ENCODE measurements at regions not wholly inside any gene's neighbourhood (a gene's known extent, or its start where the extent isn't known, plus 50 kb on each side); places are given as distances from the start of the nearest gene placed in this dataset.

- Mint-ChIP-seq H3K9me3 (no peaks in the 10 kb centered on the region), H3K4me3 (no peak overlapping the region), H3K27me3 (ENCODE audit: insufficient read depth) (peaks cover 45% of the 10 kb centered on the region), H3K27ac (no peak overlapping the region), H3K36me3 (ENCODE audit: low read depth) (no peaks in the 10 kb centered on the region), H3K4me1 (ENCODE audit: low read depth) (no peaks in the 10 kb centered on the region)
- TF ChIP-seq CTCF (IDR thresholded peaks at IDR 0.05): no peak
- no peak for DNase-seq
These were observed 76.2 kb upstream of the UNC5B start for GRCh38 chr10:71136036-71136721.

GRCh38 chr10:71137701-71138100 is 74.7 kb upstream of the UNC5B start:
- Mint-ChIP-seq H3K4me3 (no peak overlapping the region), H3K27ac (no peak overlapping the region)
- no peak for TF ChIP-seq CTCF (IDR thresholded peaks at IDR 0.05)

GRCh38 chr10:71138166-71138830 is 74.1 kb upstream of the UNC5B start:
- peaks cover 36% of the 10 kb centered on the region for H3K27me3 Mint-ChIP-seq (ENCODE audit: insufficient read depth)
- H3K4me3 Mint-ChIP-seq: no peak overlapping the region
- H3K4me1 Mint-ChIP-seq (ENCODE audit: low read depth): no peaks in the 10 kb centered on the region
- H3K27ac Mint-ChIP-seq: no peak overlapping the region
- no peaks in the 10 kb centered on the region for H3K9me3 Mint-ChIP-seq
- TF ChIP-seq CTCF (IDR thresholded peaks at IDR 0.05): no peak
- H3K36me3 Mint-ChIP-seq (ENCODE audit: low read depth): no peaks in the 10 kb centered on the region
- no peak for DNase-seq

More at GRCh38 chr10:71137701-71138100, 74.7 kb upstream of the UNC5B start:
- Mint-ChIP-seq H3K27me3 (ENCODE audit: insufficient read depth) (peaks cover 37% of the 10 kb centered on the region), H3K4me1 (ENCODE audit: low read depth) (no peaks in the 10 kb centered on the region), H3K36me3 (ENCODE audit: low read depth) (no peaks in the 10 kb centered on the region), H3K9me3 (no peaks in the 10 kb centered on the region)
- DNase-seq: no peak

- no peaks in the 10 kb centered on the region for H3K4me1 Mint-ChIP-seq (ENCODE audit: low read depth)
- TF ChIP-seq CTCF (IDR thresholded peaks at IDR 0.05): no peak
- DNase-seq: no peak
- H3K27me3 Mint-ChIP-seq (ENCODE audit: insufficient read depth): peaks cover 35% of the 10 kb centered on the region
- H3K36me3 Mint-ChIP-seq (ENCODE audit: low read depth): no peaks in the 10 kb centered on the region
- no peak overlapping the region for H3K27ac Mint-ChIP-seq
- no peaks in the 10 kb centered on the region for H3K9me3 Mint-ChIP-seq
- no peak overlapping the region for H3K4me3 Mint-ChIP-seq
These were observed 70.8 kb upstream of the UNC5B start for GRCh38 chr10:71141528-71141927.

- Mint-ChIP-seq H3K27ac (no peak overlapping the region), H3K9me3 (no peaks in the 10 kb centered on the region), H3K4me3 (no peak overlapping the region), H3K27me3 (ENCODE audit: insufficient read depth) (peaks cover 37% of the 10 kb centered on the region), H3K4me1 (ENCODE audit: low read depth) (no peaks in the 10 kb centered on the region), H3K36me3 (ENCODE audit: low read depth) (no peaks in the 10 kb centered on the region)
- TF ChIP-seq CTCF (IDR thresholded peaks at IDR 0.05): no peak
- DNase-seq: no peak
These were observed 69.2 kb upstream of the UNC5B start for GRCh38 chr10:71143170-71143569.

Data from HFFc6 (cell line).